SHP77 (cell line): ENCODE measurements at regions not wholly inside any gene's neighbourhood (a gene's known extent, or its start where the extent isn't known, plus 50 kb on each side); places are given as distances from the start of the nearest gene placed in this dataset.
"Not testable (repeated sequence)": the region's sequence is repeated elsewhere in the genome, so short reads cannot be mapped to it uniquely, and the experiment has no call there.

Experiments used
- DNase-seq, 2 experiments: peaks; one replicate each; lab custom pipeline; 2025; lab: John Stamatoyannopoulos, UW

- DNase-seq = not testable (repeated sequence)
Measured at GRCh38 chrX:80508083-80508482, 87.8 kb downstream of the TENT5D start.

GRCh38 chrX:80511969-80512760, 91.9 kb downstream of the TENT5D start:
- DNase-seq = no peak

GRCh38 chrX:80512924-80513323, 92.7 kb downstream of the TENT5D start:
- no peak for DNase-seq

GRCh38 chrX:80513625-80514024, 93.4 kb downstream of the TENT5D start:
- no peak for DNase-seq

- DNase-seq = no peak
Measured at GRCh38 chrX:80537096-80537495, 116.8 kb downstream of the TENT5D start.

GRCh38 chrX:80550722-80551121, 130.5 kb downstream of the TENT5D start:
- DNase-seq = peak; percentile 4 to 12

GRCh38 chrX:80556148-80556547, 135.9 kb downstream of the TENT5D start:
- DNase-seq = no peak

GRCh38 chrX:80572636-80573035, 152.4 kb downstream of the TENT5D start:
- DNase-seq = no peak

GRCh38 chrX:80573275-80573674, 153.0 kb downstream of the TENT5D start:
- DNase-seq = no peak

- not testable (repeated sequence) for DNase-seq
Measured at GRCh38 chrX:80574486-80575086, 154.3 kb downstream of the TENT5D start.

- no peak for DNase-seq
Measured at GRCh38 chrX:80576267-80576666, 156.0 kb downstream of the TENT5D start.

- no peak for DNase-seq
Measured at GRCh38 chrX:80576806-80577533, 156.7 kb downstream of the TENT5D start.

- peak; percentile 0 to 4 for DNase-seq
Measured at GRCh38 chrX:80578517-80579105, 158.4 kb downstream of the TENT5D start.

GRCh38 chrX:80590992-80591391, 170.7 kb downstream of the TENT5D start:
- DNase-seq = not testable (repeated sequence)

GRCh38 chrX:80602036-80602860, 182.0 kb downstream of the TENT5D start:
- DNase-seq = no peak
